CD14-positive monocyte (primary cell): ENCODE measurements at regions not wholly inside any gene's neighbourhood (a gene's known extent, or its start where the extent isn't known, plus 50 kb on each side); places are given as distances from the start of the nearest gene placed in this dataset.

ENCODE experiments used
- DNase-seq, 3 donors: peaks; one replicate each; pipeline ENCODE4 v3.0.0-alpha.2; 2011 to 2022
- H2AFZ ChIP-seq: 2 replicates; pipeline ENCODE4 v1.6.0; 2012; ENCODE audit warnings: mild to moderate bottlenecking, low read depth, low read length, inconsistent platforms; ENCODE audit not compliant: insufficient read depth, poor library complexity, severe bottlenecking
- H3K27ac ChIP-seq, 2 donors: 1 replicate in 1 of 2; 2 replicates in 1 of 2; pipeline ENCODE4 v1.5.1; 2012 to 2013; ENCODE audit warnings: low read length in 2 of 2, control low read depth in 1 of 2, inconsistent platforms in 1 of 2, low read depth in 1 of 2, mild to moderate bottlenecking in 1 of 2
- H3K27me3 ChIP-seq, 2 donors: one replicate each; pipeline versions ENCODE4 v1.6.0 to v1.6.1; 2011 to 2013; ENCODE audit warnings: low read length in 2 of 2; ENCODE audit not compliant: control insufficient read depth in 2 of 2, insufficient read depth in 2 of 2
- H3K36me3 ChIP-seq, 2 donors: replicated peaks in 1 of 2; 1 replicate in 1 of 2; 2 replicates in 1 of 2; pipeline versions ENCODE4 v1.5.1 to v1.6.1; 2012 to 2013; ENCODE audit warnings: low read length in 2 of 2, control low read depth in 1 of 2, inconsistent platforms in 1 of 2, mild to moderate bottlenecking in 1 of 2; ENCODE audit not compliant: insufficient read depth in 2 of 2, control insufficient read depth in 1 of 2
- H3K4me1 ChIP-seq, 2 donors: 1 replicate in 1 of 2; 2 replicates in 1 of 2; pipeline versions ENCODE4 v1.5.1 to v1.6.1; 2012 to 2013; ENCODE audit warnings: low read length in 2 of 2, control low read depth in 1 of 2, inconsistent platforms in 1 of 2, mild to moderate bottlenecking in 1 of 2, moderate library complexity in 1 of 2; ENCODE audit not compliant: insufficient read depth in 2 of 2, control insufficient read depth in 1 of 2
- H3K4me2 ChIP-seq: replicated peaks from 2 replicates; pipeline ENCODE3; 2012; ENCODE audit warnings: low read length, moderate library complexity, mild to moderate bottlenecking; ENCODE audit not compliant: poor library complexity, severe bottlenecking; ENCODE audit errors: extremely low read depth
- H3K4me3 ChIP-seq, 3 experiments: fragments of 200-600 bp in 1 of 3; sonication (generic) in 1 of 3; replicated peaks in 1 of 3; 1 replicate in 2 of 3; 2 replicates in 1 of 3; pipeline ENCODE4 v1.5.1; 2011 to 2013; ENCODE audit warnings: low read length in 3 of 3, mild to moderate bottlenecking in 3 of 3, control low read depth in 2 of 3, low read depth in 2 of 3, inconsistent platforms in 1 of 3, moderate library complexity in 1 of 3
- H3K79me2 ChIP-seq: 2 replicates; pipeline ENCODE4 v1.6.0; 2012; ENCODE audit warnings: mild to moderate bottlenecking, control low read depth, inconsistent platforms, low read length, moderate library complexity; ENCODE audit not compliant: insufficient read depth
- H3K9ac ChIP-seq: 2 replicates; pipeline ENCODE4 v1.6.0; 2017; ENCODE audit warnings: low read length, mild to moderate bottlenecking; ENCODE audit not compliant: insufficient read depth, poor library complexity, severe bottlenecking
- H3K9me3 ChIP-seq, 2 donors: replicated peaks in 1 of 2; 1 replicate in 1 of 2; 2 replicates in 1 of 2; pipeline versions ENCODE4 v1.5.1 to v1.6.1; 2012 to 2013; ENCODE audit warnings: low read length in 2 of 2, control low read depth in 1 of 2; ENCODE audit not compliant: control insufficient read depth in 1 of 2, insufficient read depth in 1 of 2
- H4K20me1 ChIP-seq: 2 replicates; pipeline ENCODE4 v1.6.0; 2012; ENCODE audit warnings: mild to moderate bottlenecking, low read length, control low read depth, moderate library complexity; ENCODE audit not compliant: insufficient read depth
- H3K27ac Mint-ChIP-seq, 7 donors: one replicate each; pipeline ENCODE4 v1.8.0; 2020; ENCODE audit warnings: mild to moderate bottlenecking in 7 of 7, mixed read lengths in 7 of 7, moderate library complexity in 6 of 7, inconsistent platforms in 2 of 7
- H3K27me3 Mint-ChIP-seq, 3 donors: one replicate each; pipeline ENCODE4 v1.8.0; 2021 to 2022; ENCODE audit warnings: low read depth in 3 of 3, mild to moderate bottlenecking in 3 of 3, mixed read lengths in 3 of 3, moderate library complexity in 3 of 3, inconsistent platforms in 1 of 3
- H3K36me3 Mint-ChIP-seq, 2 donors: one replicate each; pipeline ENCODE4 v1.8.0; 2020; ENCODE audit warnings: mixed read lengths in 2 of 2, inconsistent platforms in 1 of 2, mild to moderate bottlenecking in 1 of 2
- H3K4me1 Mint-ChIP-seq: one replicate; pipeline ENCODE4 v1.8.0; 2020; ENCODE audit warnings: mild to moderate bottlenecking, mixed read lengths
- H3K4me3 Mint-ChIP-seq, 2 donors: one replicate each; pipeline ENCODE4 v1.8.0; 2020; ENCODE audit warnings: mild to moderate bottlenecking in 2 of 2, mixed read lengths in 2 of 2, moderate library complexity in 1 of 2
- H3K9me3 Mint-ChIP-seq, 7 donors: one replicate each; pipeline ENCODE4 v1.8.0; 2020 to 2022; ENCODE audit warnings: mixed read lengths in 7 of 7, mild to moderate bottlenecking in 6 of 7, moderate library complexity in 6 of 7, inconsistent platforms in 2 of 7
- WGBS: methylation state at CpG from one replicate; pipeline ENCODE4 v1.1.5; 2013; ENCODE audit warnings: missing lambda C conversion rate; ENCODE audit not compliant: insufficient coverage; 5-methylcytosine and 5-hydroxymethylcytosine counted together
- intact Hi-C, 2 donors: fragments of 100-400 bp; cut with micrococcal nuclease; formaldehyde crosslinking; loops; one replicate each; pipeline versions ENCODE4 v1.15.0 to v1.15.1; 2023
- TF ChIP-seq, protein P1 (sequence below): fragments of 200-600 bp; IDR thresholded peaks from one replicate; pipeline ENCODE4 v1.8.0; 2022; ENCODE audit warnings: antibody characterized with exemption, mild to moderate bottlenecking

DNA sequence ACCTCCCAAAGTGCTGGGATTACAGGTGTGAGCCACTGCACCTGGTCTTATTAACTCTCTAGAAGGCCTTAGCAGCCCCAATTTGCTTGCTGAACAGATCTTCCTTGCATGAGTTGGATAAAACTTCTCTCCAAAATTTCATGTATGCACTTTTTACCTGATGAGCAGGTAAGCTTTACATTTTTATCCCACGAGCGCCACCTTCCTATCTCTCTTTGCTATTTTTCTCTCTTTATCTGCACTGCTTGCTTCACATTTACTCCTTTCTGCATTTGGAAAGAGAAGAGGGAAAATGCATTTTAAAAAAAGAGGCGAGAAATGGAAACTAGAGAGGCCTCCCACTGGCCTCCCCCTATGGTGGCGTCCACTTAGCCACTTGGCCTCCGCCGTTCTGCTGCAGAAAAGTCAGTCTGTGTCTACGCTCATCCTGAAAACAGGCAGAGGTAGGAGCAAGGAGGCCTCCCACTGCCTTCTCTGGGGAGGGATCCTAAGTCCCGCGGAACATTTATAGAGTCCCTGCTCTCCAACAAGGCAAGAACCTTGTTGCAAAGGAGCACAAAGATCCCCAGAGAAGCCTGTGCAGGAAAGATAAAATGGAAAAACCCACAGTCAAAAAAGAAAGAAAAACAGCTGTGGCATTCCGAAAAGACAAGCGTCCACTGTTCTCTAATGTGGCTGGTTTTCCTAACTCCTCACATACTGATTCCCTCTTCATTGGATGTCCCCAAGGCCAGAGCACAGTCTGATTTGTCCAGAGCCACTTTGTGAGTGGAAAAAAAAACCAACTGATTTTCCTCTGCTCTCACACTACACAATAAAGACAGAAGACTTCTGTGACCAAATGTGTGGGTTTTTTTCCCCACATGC lies 62.2 kb upstream of the INCENP start:
- TF ChIP-seq, protein P1, sequence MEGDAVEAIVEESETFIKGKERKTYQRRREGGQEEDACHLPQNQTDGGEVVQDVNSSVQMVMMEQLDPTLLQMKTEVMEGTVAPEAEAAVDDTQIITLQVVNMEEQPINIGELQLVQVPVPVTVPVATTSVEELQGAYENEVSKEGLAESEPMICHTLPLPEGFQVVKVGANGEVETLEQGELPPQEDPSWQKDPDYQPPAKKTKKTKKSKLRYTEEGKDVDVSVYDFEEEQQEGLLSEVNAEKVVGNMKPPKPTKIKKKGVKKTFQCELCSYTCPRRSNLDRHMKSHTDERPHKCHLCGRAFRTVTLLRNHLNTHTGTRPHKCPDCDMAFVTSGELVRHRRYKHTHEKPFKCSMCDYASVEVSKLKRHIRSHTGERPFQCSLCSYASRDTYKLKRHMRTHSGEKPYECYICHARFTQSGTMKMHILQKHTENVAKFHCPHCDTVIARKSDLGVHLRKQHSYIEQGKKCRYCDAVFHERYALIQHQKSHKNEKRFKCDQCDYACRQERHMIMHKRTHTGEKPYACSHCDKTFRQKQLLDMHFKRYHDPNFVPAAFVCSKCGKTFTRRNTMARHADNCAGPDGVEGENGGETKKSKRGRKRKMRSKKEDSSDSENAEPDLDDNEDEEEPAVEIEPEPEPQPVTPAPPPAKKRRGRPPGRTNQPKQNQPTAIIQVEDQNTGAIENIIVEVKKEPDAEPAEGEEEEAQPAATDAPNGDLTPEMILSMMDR, result no peak
- no peak overlapping the region for H3K4me2 ChIP-seq
- H2AFZ ChIP-seq, result no peak overlapping the region

DNA sequence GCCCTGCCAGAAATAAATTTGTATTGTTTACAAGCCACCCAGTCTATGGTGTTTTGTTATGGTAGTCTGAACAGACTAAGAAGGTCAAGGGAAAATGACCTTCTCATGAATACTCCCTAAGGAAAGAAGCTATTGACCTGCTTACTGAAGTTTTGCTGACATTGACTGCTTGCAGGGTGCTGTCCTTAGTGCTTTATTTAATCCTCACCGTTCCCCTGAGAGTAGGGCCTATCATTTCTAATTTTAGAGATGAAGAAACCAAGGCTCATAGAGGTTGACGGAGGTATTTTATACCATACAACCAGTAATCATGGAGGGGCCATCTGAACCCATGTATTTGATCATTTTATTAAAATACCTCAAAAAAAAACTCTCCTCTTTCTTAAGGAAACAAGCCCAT lies 66.7 kb upstream of the INCENP start:
- TF ChIP-seq, protein P1, result no peak
- H4K20me1 ChIP-seq, result no peaks in the 10 kb centered on the region
- no peaks in the 10 kb centered on the region for H3K4me1 ChIP-seq
- no peaks in the 10 kb centered on the region for H3K9me3 ChIP-seq
- WGBS, result no CpG with 5 or more reads among the region's 2 CpGs
- H3K4me3 ChIP-seq, result no peak overlapping the region
- H2AFZ ChIP-seq, result no peak overlapping the region
- Mint-ChIP-seq H3K27ac (peak overlapping the region in 1 of 7 donors; percentile 24), H3K4me3 (no peak overlapping the region), H3K36me3 (no peaks in the 10 kb centered on the region), H3K4me1 (peaks cover 4% of the 10 kb centered on the region), H3K27me3 (peaks cover 0 to 3% (median under 1%) of the 10 kb centered on the region in 3 donors), H3K9me3 (peaks cover 0 to 2% (median 0%) of the 10 kb centered on the region in 7 donors)
- intact Hi-C loops, result no loop called here
- DNase-seq, result no peak
- H3K36me3 ChIP-seq, result no peaks in the 10 kb centered on the region
- H3K9ac ChIP-seq, result no peak overlapping the region
- H3K4me2 ChIP-seq, result no peak overlapping the region
- no peaks in the 10 kb centered on the region for H3K27me3 ChIP-seq
- no peak overlapping the region for H3K27ac ChIP-seq
- no peaks in the 10 kb centered on the region for H3K79me2 ChIP-seq

More for the DNA sequence above, 62.2 kb upstream of the INCENP start:
- H3K79me2 ChIP-seq, result no peaks in the 10 kb centered on the region
- no peak overlapping the region for H3K27ac ChIP-seq
- peaks cover 0 to 3% (median 0%) of the 10 kb centered on the region in 3 donors for H3K27me3 Mint-ChIP-seq
- no peak overlapping the region for H3K9ac ChIP-seq
- no peaks in the 10 kb centered on the region for H3K4me1 Mint-ChIP-seq
- WGBS, result 100% methylated on average over 4 of the region's 11 CpGs
- H3K9me3 ChIP-seq, result no peaks in the 10 kb centered on the region
- H3K4me3 Mint-ChIP-seq, result peak overlapping the region in 1 of 2 donors; percentile 4
- intact Hi-C loops, result no loop called here
- H3K36me3 ChIP-seq, result no peaks in the 10 kb centered on the region
- peaks cover 0 to 2% (median 0%) of the 10 kb centered on the region in 7 donors for H3K9me3 Mint-ChIP-seq
- no peaks in the 10 kb centered on the region for H3K27me3 ChIP-seq
- H3K4me3 ChIP-seq, result no peak overlapping the region
- DNase-seq, result no peak
- no peaks in the 10 kb centered on the region for H3K36me3 Mint-ChIP-seq
- H3K4me1 ChIP-seq, result no peaks in the 10 kb centered on the region
- H3K27ac Mint-ChIP-seq, result no peak overlapping the region
- no peaks in the 10 kb centered on the region for H4K20me1 ChIP-seq
